Ovary (tissue), 3 donors: ENCODE measurements at regions not wholly inside any gene's neighbourhood (a gene's known extent, or its start where the extent isn't known, plus 50 kb on each side); places are given as distances from the start of the nearest gene placed in this dataset.

Source experiments
- EP300 ChIP-seq: sonication (generic); formaldehyde crosslinking; IDR thresholded peaks from one replicate; pipeline ENCODE4 v1.6.1; 2017; ENCODE audit warnings: antibody characterized with exemption
- POLR2A ChIP-seq: fragments of 450-650 bp; IDR thresholded peaks from one replicate; pipeline ENCODE4 v1.6.1; 2017; ENCODE audit warnings: antibody characterized with exemption, mild to moderate bottlenecking, moderate library complexity
- TF ChIP-seq, protein P1 (sequence below), 3 donors: fragments of 450-650 bp in 2 of 3; fragments of 200-600 bp in 1 of 3; IDR thresholded peaks; one replicate each; pipeline versions ENCODE4 v1.5.1 to v1.8.0; 2016 to 2022; ENCODE audit warnings: antibody characterized with exemption in 3 of 3, mild to moderate bottlenecking in 1 of 3
- donor health status: DM: no; HTN: no; CAD: no.

DNA sequence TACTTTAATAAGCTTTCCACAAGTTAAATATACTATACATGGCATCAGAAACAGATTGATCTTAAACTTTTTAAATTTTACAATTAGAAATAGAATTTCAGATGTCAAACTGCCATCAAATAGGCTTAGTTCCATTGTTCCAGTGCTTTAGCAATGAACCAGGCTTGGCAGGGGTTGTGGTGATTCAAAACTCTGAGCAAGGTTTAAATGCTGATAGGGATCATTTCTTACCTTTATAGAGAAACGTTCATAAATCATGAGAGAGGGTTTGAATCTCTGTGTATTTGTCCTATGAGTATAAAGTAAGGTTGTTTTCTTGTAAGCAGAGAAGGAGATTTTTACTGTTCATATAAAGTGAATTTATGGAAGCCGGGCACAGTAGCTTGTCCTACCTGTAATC, 794.5 kb upstream of the TBX3 start:
- TF ChIP-seq, protein P1, sequence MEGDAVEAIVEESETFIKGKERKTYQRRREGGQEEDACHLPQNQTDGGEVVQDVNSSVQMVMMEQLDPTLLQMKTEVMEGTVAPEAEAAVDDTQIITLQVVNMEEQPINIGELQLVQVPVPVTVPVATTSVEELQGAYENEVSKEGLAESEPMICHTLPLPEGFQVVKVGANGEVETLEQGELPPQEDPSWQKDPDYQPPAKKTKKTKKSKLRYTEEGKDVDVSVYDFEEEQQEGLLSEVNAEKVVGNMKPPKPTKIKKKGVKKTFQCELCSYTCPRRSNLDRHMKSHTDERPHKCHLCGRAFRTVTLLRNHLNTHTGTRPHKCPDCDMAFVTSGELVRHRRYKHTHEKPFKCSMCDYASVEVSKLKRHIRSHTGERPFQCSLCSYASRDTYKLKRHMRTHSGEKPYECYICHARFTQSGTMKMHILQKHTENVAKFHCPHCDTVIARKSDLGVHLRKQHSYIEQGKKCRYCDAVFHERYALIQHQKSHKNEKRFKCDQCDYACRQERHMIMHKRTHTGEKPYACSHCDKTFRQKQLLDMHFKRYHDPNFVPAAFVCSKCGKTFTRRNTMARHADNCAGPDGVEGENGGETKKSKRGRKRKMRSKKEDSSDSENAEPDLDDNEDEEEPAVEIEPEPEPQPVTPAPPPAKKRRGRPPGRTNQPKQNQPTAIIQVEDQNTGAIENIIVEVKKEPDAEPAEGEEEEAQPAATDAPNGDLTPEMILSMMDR (IDR thresholded peaks at IDR 0.05): no peak
- TF ChIP-seq POLR2A (no peak), EP300 (no peak)
